ENCODE measurements at regions not wholly inside any gene's neighbourhood (a gene's known extent, or its start where the extent isn't known, plus 50 kb on each side); places are given as distances from the start of the nearest gene placed in this dataset.
A peak's percentile ranks its signal among the peaks of the same experiment; 100 is the strongest.
"Not testable (repeated sequence)": the region's sequence is repeated elsewhere in the genome, so short reads cannot be mapped to it uniquely, and the experiment has no call there.

GRCh38 chr12:91743704-91744321 lies 401.8 kb downstream of the BTG1 start:
- peaks cover 8% of the 10 kb centered on the region for H3K9me3 Mint-ChIP-seq
- H3K27me3 Mint-ChIP-seq, result no peaks in the 10 kb centered on the region
- no peaks in the 10 kb centered on the region for H3K36me3 Mint-ChIP-seq
- no peaks in the 10 kb centered on the region for H3K4me1 Mint-ChIP-seq
- DNase-seq, result no peak
- H3K27ac Mint-ChIP-seq, result no peak overlapping the region
- no peak overlapping the region for H3K4me3 Mint-ChIP-seq

- H3K4me1 Mint-ChIP-seq, result no peaks in the 10 kb centered on the region
Measured at GRCh38 chr12:91743280-91743679, 402.4 kb downstream of the BTG1 start.

GRCh38 chr12:91741932-91742331 lies 403.7 kb downstream of the BTG1 start:
- DNase-seq, result no peak
- Mint-ChIP-seq H3K27ac (no peak overlapping the region), H3K36me3 (no peaks in the 10 kb centered on the region), H3K4me3 (no peak overlapping the region), H3K27me3 (no peaks in the 10 kb centered on the region), H3K4me1 (no peaks in the 10 kb centered on the region), H3K9me3 (peaks cover 8% of the 10 kb centered on the region)

More at GRCh38 chr12:91743280-91743679, 402.4 kb downstream of the BTG1 start:
- Mint-ChIP-seq H3K9me3 (peaks cover 8% of the 10 kb centered on the region), H3K4me3 (no peak overlapping the region), H3K36me3 (no peaks in the 10 kb centered on the region), H3K27me3 (no peaks in the 10 kb centered on the region), H3K27ac (no peak overlapping the region)
- no peak for DNase-seq

GRCh38 chr12:91733846-91734245 lies 411.8 kb downstream of the BTG1 start:
- H3K4me3 Mint-ChIP-seq, H3K27ac Mint-ChIP-seq, DNase-seq, H3K4me1 Mint-ChIP-seq, H3K36me3 Mint-ChIP-seq, H3K9me3 Mint-ChIP-seq, H3K27me3 Mint-ChIP-seq: not testable (repeated sequence)

GRCh38 chr12:91732086-91732485 lies 413.6 kb downstream of the BTG1 start:
- H3K9me3 Mint-ChIP-seq, result peaks cover 8% of the 10 kb centered on the region
- no peak for DNase-seq
- H3K4me3 Mint-ChIP-seq, result no peak overlapping the region
- no peaks in the 10 kb centered on the region for H3K27me3 Mint-ChIP-seq
- peaks cover 5% of the 10 kb centered on the region for H3K36me3 Mint-ChIP-seq
- no peaks in the 10 kb centered on the region for H3K4me1 Mint-ChIP-seq
- H3K27ac Mint-ChIP-seq, result no peak overlapping the region

- H3K9me3 Mint-ChIP-seq, result peaks cover 8% of the 10 kb centered on the region
- peaks cover 5% of the 10 kb centered on the region for H3K36me3 Mint-ChIP-seq
- no peak overlapping the region for H3K27ac Mint-ChIP-seq
- H3K4me3 Mint-ChIP-seq, result no peak overlapping the region
- DNase-seq, result no peak
- no peaks in the 10 kb centered on the region for H3K4me1 Mint-ChIP-seq
- no peaks in the 10 kb centered on the region for H3K27me3 Mint-ChIP-seq
Measured at GRCh38 chr12:91729543-91729942, 416.1 kb downstream of the BTG1 start.

- H3K27ac Mint-ChIP-seq, result no peak overlapping the region
- peaks cover 8% of the 10 kb centered on the region for H3K4me1 Mint-ChIP-seq
- no peaks in the 10 kb centered on the region for H3K27me3 Mint-ChIP-seq
- H3K9me3 Mint-ChIP-seq, result peaks cover 2% of the 10 kb centered on the region
- no peak overlapping the region for H3K4me3 Mint-ChIP-seq
- DNase-seq, result no peak
- H3K36me3 Mint-ChIP-seq, result peaks cover 2% of the 10 kb centered on the region
Measured at GRCh38 chr12:91723191-91723590, 422.5 kb downstream of the BTG1 start.

- H3K4me1 Mint-ChIP-seq, result peaks cover 8% of the 10 kb centered on the region
- peaks cover 2% of the 10 kb centered on the region for H3K9me3 Mint-ChIP-seq
- DNase-seq, result peak; percentile 30
- no peak overlapping the region for H3K4me3 Mint-ChIP-seq
- H3K36me3 Mint-ChIP-seq, result peaks cover 2% of the 10 kb centered on the region
- no peak overlapping the region for H3K27ac Mint-ChIP-seq
- H3K27me3 Mint-ChIP-seq, result no peaks in the 10 kb centered on the region
Measured at GRCh38 chr12:91722072-91722471, 423.6 kb downstream of the BTG1 start.

- Mint-ChIP-seq H3K27ac (no peak overlapping the region), H3K4me1 (peaks cover 8% of the 10 kb centered on the region), H3K36me3 (peaks cover 2% of the 10 kb centered on the region), H3K9me3 (peaks cover 2% of the 10 kb centered on the region), H3K4me3 (no peak overlapping the region), H3K27me3 (no peaks in the 10 kb centered on the region)
- no peak for DNase-seq
Measured at GRCh38 chr12:91721023-91721422, 424.6 kb downstream of the BTG1 start.

- Mint-ChIP-seq H3K27me3 (no peaks in the 10 kb centered on the region), H3K36me3 (no peaks in the 10 kb centered on the region)
Measured at GRCh38 chr12:91718326-91718725, 427.3 kb downstream of the BTG1 start.

GRCh38 chr12:91717804-91718203 lies 427.8 kb downstream of the BTG1 start:
- no peak overlapping the region for H3K4me3 Mint-ChIP-seq
- no peaks in the 10 kb centered on the region for H3K36me3 Mint-ChIP-seq
- H3K27me3 Mint-ChIP-seq, result no peaks in the 10 kb centered on the region
- no peak overlapping the region for H3K27ac Mint-ChIP-seq
- DNase-seq, result no peak
- peaks cover 3% of the 10 kb centered on the region for H3K9me3 Mint-ChIP-seq
- peaks cover 5% of the 10 kb centered on the region for H3K4me1 Mint-ChIP-seq

More at GRCh38 chr12:91718326-91718725, 427.3 kb downstream of the BTG1 start:
- H3K4me1 Mint-ChIP-seq, result peaks cover 8% of the 10 kb centered on the region
- DNase-seq, result no peak
- H3K27ac Mint-ChIP-seq, result no peak overlapping the region
- H3K4me3 Mint-ChIP-seq, result no peak overlapping the region
- H3K9me3 Mint-ChIP-seq, result peaks cover 2% of the 10 kb centered on the region

GRCh38 chr12:91711925-91712324 lies 433.7 kb downstream of the BTG1 start:
- H3K36me3 Mint-ChIP-seq, H3K27me3 Mint-ChIP-seq, H3K9me3 Mint-ChIP-seq, H3K27ac Mint-ChIP-seq, H3K4me1 Mint-ChIP-seq, H3K4me3 Mint-ChIP-seq, DNase-seq: not testable (repeated sequence)

- no peaks in the 10 kb centered on the region for H3K36me3 Mint-ChIP-seq
- H3K4me1 Mint-ChIP-seq, result no peaks in the 10 kb centered on the region
- no peaks in the 10 kb centered on the region for H3K27me3 Mint-ChIP-seq
- DNase-seq, result no peak
- no peak overlapping the region for H3K27ac Mint-ChIP-seq
- no peak overlapping the region for H3K4me3 Mint-ChIP-seq
- H3K9me3 Mint-ChIP-seq, result peaks cover 1% of the 10 kb centered on the region
Measured at GRCh38 chr12:91706466-91706865, 439.2 kb downstream of the BTG1 start.

- peaks cover 1% of the 10 kb centered on the region for H3K9me3 Mint-ChIP-seq
- DNase-seq, result no peak
- H3K27me3 Mint-ChIP-seq, result no peaks in the 10 kb centered on the region
- H3K4me1 Mint-ChIP-seq, result no peaks in the 10 kb centered on the region
- H3K27ac Mint-ChIP-seq, result no peak overlapping the region
- H3K36me3 Mint-ChIP-seq, result no peaks in the 10 kb centered on the region
- no peak overlapping the region for H3K4me3 Mint-ChIP-seq
Measured at GRCh38 chr12:91704446-91704845, 441.2 kb downstream of the BTG1 start.

GRCh38 chr12:91703491-91704283 lies 442.0 kb downstream of the BTG1 start:
- no peak for DNase-seq
- Mint-ChIP-seq H3K9me3 (peaks cover 8% of the 10 kb centered on the region), H3K36me3 (no peaks in the 10 kb centered on the region), H3K27me3 (no peaks in the 10 kb centered on the region), H3K4me1 (no peaks in the 10 kb centered on the region), H3K27ac (no peak overlapping the region), H3K4me3 (no peak overlapping the region)
